Omental fat pad (tissue), 3 donors: ENCODE measurements at regions not wholly inside any gene's neighbourhood (a gene's known extent, or its start where the extent isn't known, plus 50 kb on each side); places are given as distances from the start of the nearest gene placed in this dataset.
A peak's percentile ranks its signal among the peaks of the same experiment; 100 is the strongest.

Experiments
- ATAC-seq: fragments of 150-250 bp; one replicate; pipeline ENCODE4 v1.9.1; 2016; ENCODE audit warnings: mild to moderate bottlenecking, moderate library complexity; ENCODE audit not compliant: low FRiP score
- DNase-seq: peaks from one replicate; pipeline ENCODE4 v3.0.0-alpha.2; 2019; ENCODE audit warnings: low spot score
- TF ChIP-seq, protein P1 (sequence below), 3 donors: fragments of 450-650 bp; IDR thresholded peaks; one replicate each; pipeline ENCODE4 v1.5.1; 2016 to 2017; ENCODE audit warnings: antibody characterized with exemption in 3 of 3, mild to moderate bottlenecking in 3 of 3, moderate library complexity in 2 of 3

DNA sequence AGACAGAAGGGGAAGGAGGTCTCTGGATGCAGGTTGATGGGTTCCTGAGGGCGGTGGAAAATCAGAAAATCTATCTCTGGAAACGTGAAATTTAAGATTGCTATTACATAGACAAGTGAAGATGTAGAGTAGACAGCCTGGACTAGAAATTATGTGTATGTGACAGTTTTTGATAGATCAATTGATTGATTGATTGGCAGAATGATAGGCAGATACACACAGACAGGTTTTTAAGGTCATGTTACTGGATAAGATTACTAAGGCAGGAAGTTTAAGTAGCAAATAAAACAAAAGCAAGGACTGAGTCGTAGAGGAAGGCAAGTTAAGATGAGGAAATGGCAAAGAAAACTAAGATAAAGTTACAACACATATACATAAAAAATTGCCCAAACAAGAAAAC is 124.7 kb downstream of the RGS21 start:
- TF ChIP-seq, protein P1, sequence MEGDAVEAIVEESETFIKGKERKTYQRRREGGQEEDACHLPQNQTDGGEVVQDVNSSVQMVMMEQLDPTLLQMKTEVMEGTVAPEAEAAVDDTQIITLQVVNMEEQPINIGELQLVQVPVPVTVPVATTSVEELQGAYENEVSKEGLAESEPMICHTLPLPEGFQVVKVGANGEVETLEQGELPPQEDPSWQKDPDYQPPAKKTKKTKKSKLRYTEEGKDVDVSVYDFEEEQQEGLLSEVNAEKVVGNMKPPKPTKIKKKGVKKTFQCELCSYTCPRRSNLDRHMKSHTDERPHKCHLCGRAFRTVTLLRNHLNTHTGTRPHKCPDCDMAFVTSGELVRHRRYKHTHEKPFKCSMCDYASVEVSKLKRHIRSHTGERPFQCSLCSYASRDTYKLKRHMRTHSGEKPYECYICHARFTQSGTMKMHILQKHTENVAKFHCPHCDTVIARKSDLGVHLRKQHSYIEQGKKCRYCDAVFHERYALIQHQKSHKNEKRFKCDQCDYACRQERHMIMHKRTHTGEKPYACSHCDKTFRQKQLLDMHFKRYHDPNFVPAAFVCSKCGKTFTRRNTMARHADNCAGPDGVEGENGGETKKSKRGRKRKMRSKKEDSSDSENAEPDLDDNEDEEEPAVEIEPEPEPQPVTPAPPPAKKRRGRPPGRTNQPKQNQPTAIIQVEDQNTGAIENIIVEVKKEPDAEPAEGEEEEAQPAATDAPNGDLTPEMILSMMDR (IDR thresholded peaks at IDR 0.05), result no peak
- no peak for DNase-seq
- no peak for ATAC-seq

- ATAC-seq (no peak), DNase-seq (no peak)
- TF ChIP-seq, protein P1 (IDR thresholded peaks at IDR 0.05), result no peak
Measured at GRCh38 chr1:192442736-192443135, 125.9 kb downstream of the RGS21 start.

DNA sequence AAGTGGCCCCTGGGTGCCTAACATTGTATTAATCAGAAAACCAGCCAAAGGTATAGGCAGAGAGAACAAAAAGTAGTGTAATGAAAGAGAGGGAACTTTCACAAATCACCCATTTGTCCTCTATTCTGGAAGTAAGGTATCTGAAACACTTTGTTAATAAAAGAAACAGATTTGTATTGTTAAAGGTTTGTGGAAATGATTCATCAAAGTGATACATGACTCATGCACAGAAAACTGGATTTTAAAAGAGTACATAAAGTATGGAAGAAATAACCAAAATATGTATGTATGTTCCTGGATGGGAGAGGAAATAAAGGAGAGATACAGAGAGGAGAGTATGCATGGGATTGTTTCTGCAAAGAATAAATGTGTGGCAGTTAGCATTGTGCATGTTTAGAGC is 126.8 kb downstream of the RGS21 start:
- TF ChIP-seq, protein P1 (IDR thresholded peaks at IDR 0.05), result no peak
- ATAC-seq (no peak), DNase-seq (no peak)

- TF ChIP-seq, protein P1 (IDR thresholded peaks at IDR 0.05), result no peak
- ATAC-seq, result no peak
- no peak for DNase-seq
Measured at GRCh38 chr1:192445241-192445640, 128.4 kb downstream of the RGS21 start.

DNA sequence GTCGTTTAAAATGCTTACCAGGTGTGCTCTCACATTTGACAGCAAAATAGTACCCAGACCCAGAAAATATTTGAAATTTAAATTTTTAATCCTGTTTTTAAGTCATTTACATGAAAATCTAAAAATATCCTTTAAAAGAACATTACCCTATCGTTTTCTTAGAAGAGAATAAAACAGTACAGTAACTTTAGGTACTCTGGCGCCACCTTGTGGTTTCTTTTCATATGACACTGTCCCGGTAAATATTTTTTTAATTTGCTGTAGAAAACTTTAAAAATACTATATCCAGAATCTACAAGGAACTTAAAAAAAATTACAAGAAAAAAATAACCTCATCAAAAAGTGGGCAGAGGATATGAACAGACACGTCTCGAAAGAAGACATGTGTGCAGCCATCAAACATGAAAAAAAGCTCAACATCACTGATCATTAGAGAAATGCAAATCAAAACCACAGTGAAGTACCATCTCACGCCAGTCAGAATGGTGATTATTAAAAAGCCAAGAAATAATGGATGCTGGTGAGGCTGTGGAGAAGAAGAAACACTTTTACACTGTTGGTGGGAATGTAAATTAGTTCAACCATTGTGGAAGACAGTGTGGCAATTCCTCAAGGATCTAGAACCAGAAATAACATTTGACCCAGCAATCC is 129.2 kb downstream of the RGS21 start:
- ATAC-seq, result no peak
- DNase-seq, result peak; percentile 60
- TF ChIP-seq, protein P1 (IDR thresholded peaks at IDR 0.05), result peak in 1 of 3 donors; percentile 13

- ATAC-seq, result no peak
- TF ChIP-seq, protein P1 (IDR thresholded peaks at IDR 0.05), result no peak
- no peak for DNase-seq
Measured at GRCh38 chr1:192448026-192448578, 127.5 kb upstream of the RGS1 start.

DNA sequence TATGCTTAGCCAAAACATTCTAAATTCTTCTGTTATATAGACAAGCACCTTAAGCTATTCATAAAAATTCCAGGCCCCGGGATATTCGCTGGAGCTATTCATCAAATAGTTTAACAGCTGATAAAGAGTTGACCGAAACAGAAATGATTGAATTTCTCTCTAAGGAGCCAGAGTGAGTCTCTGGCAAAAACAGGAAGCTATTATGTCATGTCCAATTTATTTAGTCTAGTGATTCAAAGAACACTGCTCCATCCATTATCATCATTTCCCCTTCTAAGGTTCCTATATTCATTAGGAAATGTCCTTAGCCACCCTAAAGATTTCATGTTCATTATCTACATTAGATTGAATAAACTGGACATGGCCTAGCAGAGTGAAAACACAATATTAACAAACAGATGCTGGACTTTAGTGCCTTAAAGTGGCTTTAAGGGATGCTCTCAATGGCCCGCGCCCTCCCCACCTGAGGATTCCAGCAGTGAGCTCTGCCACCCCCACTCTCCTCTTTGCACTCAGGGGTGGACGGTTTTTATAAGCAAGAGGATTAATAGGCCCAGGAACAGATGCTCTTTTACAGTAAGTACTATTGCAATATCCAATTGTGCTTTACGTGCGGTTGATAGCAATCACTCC is 122.1 kb upstream of the RGS1 start:
- DNase-seq (no peak), ATAC-seq (peak; percentile 32)
- TF ChIP-seq, protein P1 (IDR thresholded peaks at IDR 0.05), result no peak
